OCI-LY1 (cell line): ENCODE measurements at regions not wholly inside any gene's neighbourhood (a gene's known extent, or its start where the extent isn't known, plus 50 kb on each side); places are given as distances from the start of the nearest gene placed in this dataset.

Experiments
- H2AFZ ChIP-seq: fragments of 200-600 bp; sonication (generic), shearing (Covaris generic); 2 replicates; pipeline ENCODE4 v1.6.0; 2014; ENCODE audit warnings: antibody characterized with exemption, mild to moderate bottlenecking, low read length
- H3F3A ChIP-seq: fragments of 200-600 bp; sonication (generic), shearing (Covaris generic); 2 replicates; pipeline ENCODE4 v1.6.0; 2014; ENCODE audit warnings: mild to moderate bottlenecking, antibody characterized with exemption, low read length, moderate library complexity; ENCODE audit not compliant: insufficient read depth
- H3K27ac ChIP-seq: fragments of 200-600 bp; sonication (generic); 2 replicates; pipeline ENCODE4 v1.5.1; 2014; ENCODE audit warnings: low read length, mixed run types, mild to moderate bottlenecking, low read depth; ENCODE audit not compliant: poor library complexity, severe bottlenecking
- H3K27me3 ChIP-seq: fragments of 200-600 bp; sonication (generic); 2 replicates; pipeline ENCODE4 v1.6.0; 2014; ENCODE audit warnings: antibody characterized with exemption, mild to moderate bottlenecking, low read length, moderate library complexity; ENCODE audit not compliant: insufficient read depth
- H3K36me3 ChIP-seq: fragments of 200-600 bp; sonication (generic); 2 replicates; pipeline ENCODE4 v1.6.1; 2014; ENCODE audit warnings: mild to moderate bottlenecking, antibody characterized with exemption, low read length, moderate library complexity, mixed read lengths; ENCODE audit not compliant: insufficient read depth
- H3K4me1 ChIP-seq: fragments of 200-600 bp; sonication (generic); 2 replicates; pipeline ENCODE4 v1.5.1; 2014; ENCODE audit warnings: mild to moderate bottlenecking, low read length, moderate library complexity; ENCODE audit not compliant: insufficient read depth, severe bottlenecking
- H3K4me2 ChIP-seq: fragments of 200-600 bp; sonication (generic), shearing (Covaris generic); 2 replicates; pipeline ENCODE4 v1.6.1; 2014; ENCODE audit warnings: low read length
- H3K4me3 ChIP-seq: fragments of 200-600 bp; sonication (generic); 2 replicates; pipeline ENCODE4 v1.5.1; 2014; ENCODE audit warnings: low read length, low read depth, mild to moderate bottlenecking, mixed read lengths; ENCODE audit not compliant: poor library complexity, severe bottlenecking
- H3K79me2 ChIP-seq: fragments of 200-600 bp; shearing (Covaris generic); 2 replicates; pipeline ENCODE4 v1.6.1; 2016; ENCODE audit warnings: mixed run types, low read length, mixed read lengths; ENCODE audit not compliant: insufficient read depth
- H3K9ac ChIP-seq: fragments of 200-600 bp; sonication (generic), shearing (Covaris generic); 2 replicates; pipeline ENCODE4 v1.6.1; 2014; ENCODE audit warnings: mild to moderate bottlenecking, low read length, mixed read lengths
- H3K9me2 ChIP-seq: fragments of 200-600 bp; sonication (generic), shearing (Covaris generic); 2 replicates; pipeline ENCODE4 v1.6.1; 2014; ENCODE audit warnings: low read depth, mild to moderate bottlenecking, low read length, mixed read lengths
- H3K9me3 ChIP-seq: fragments of 200-600 bp; shearing (Covaris generic); 2 replicates; pipeline ENCODE4 v1.6.1; 2014; ENCODE audit warnings: low read length, mixed read lengths
- H4K20me1 ChIP-seq: fragments of 200-600 bp; sonication (generic), shearing (Covaris generic); 2 replicates; pipeline ENCODE4 v1.6.0; 2016; ENCODE audit warnings: mild to moderate bottlenecking, low read length; ENCODE audit not compliant: insufficient read depth
- CTCF ChIP-seq: fragments of 200-600 bp; sonication (generic), shearing (Covaris generic); IDR thresholded peaks from 2 replicates; pipeline ENCODE4 v1.5.1; 2017; ENCODE audit warnings: mild to moderate bottlenecking, antibody characterized with exemption, low read length, moderate library complexity, mixed read lengths
- EZH2 ChIP-seq: fragments of 200-600 bp; sonication (generic), shearing (Covaris generic); IDR thresholded peaks from 2 replicates; pipeline ENCODE4 v1.8.0; 2017; ENCODE audit warnings: borderline replicate concordance, mixed run types, mild to moderate bottlenecking, antibody characterized with exemption, low read length, moderate library complexity, mixed read lengths

DNA sequence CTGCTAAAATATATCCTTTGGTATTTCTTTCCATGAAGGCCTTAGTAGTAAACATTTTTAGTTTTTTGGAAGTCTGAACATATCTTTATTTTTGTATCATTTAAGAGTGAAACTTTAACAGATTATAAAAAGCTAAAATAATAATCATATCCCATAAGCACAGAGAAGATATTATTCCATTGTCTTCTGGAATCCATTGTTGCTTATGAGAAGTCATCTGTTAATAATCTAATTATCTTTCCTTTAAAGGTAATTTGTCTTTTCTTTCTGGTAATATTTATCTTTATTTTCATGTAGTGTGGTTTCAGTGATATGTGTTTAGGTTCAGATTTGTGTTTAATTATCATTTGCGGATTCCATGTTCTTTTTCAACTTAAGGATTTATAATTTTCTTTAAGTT is 261.7 kb downstream of the MSRB3 start:
- Histone ChIP-seq H3K9me3 (no peaks in the 10 kb centered on the region), H3K36me3 (no peaks in the 10 kb centered on the region), H3K4me1 (no peaks in the 10 kb centered on the region), H3K9me2 (no peaks in the 10 kb centered on the region), H3K27ac (no peak overlapping the region), H3K27me3 (no peaks in the 10 kb centered on the region), H3K79me2 (no peaks in the 10 kb centered on the region), H3K4me2 (no peak overlapping the region), H3K9ac (no peak overlapping the region), H2AFZ (no peak overlapping the region), H4K20me1 (no peaks in the 10 kb centered on the region), H3F3A (no peaks in the 10 kb centered on the region), H3K4me3 (no peak overlapping the region)
- TF ChIP-seq EZH2 (no peak), CTCF (no peak)

DNA sequence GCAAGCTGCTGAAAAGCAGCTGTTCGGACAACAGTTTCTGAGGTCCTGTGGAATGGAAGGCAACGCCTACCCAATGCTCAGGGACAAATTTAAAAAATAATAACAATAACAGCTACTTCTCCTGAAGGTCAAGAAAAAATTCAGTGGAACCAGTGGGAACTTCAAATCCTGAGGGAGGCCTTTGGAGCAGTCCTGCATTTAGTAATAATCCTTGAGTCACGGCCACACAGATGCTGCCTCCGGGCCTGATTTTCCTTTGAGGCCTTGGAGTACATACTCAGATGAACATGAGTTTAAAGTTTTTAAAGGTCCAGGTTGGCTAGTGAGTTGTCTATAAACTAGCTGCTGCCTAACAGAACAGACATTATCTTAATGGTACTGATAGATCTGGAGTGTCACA is 268.0 kb downstream of the MSRB3 start:
- no peaks in the 10 kb centered on the region for H4K20me1 ChIP-seq
- H3K36me3 ChIP-seq = no peaks in the 10 kb centered on the region
- no peaks in the 10 kb centered on the region for H3K9me3 ChIP-seq
- no peaks in the 10 kb centered on the region for H3K9me2 ChIP-seq
- no peak overlapping the region for H2AFZ ChIP-seq
- H3K4me2 ChIP-seq = no peak overlapping the region
- no peaks in the 10 kb centered on the region for H3F3A ChIP-seq
- H3K4me1 ChIP-seq = no peaks in the 10 kb centered on the region
- TF ChIP-seq EZH2 (no peak), CTCF (no peak)
- no peak overlapping the region for H3K27ac ChIP-seq
- H3K79me2 ChIP-seq = no peaks in the 10 kb centered on the region
- no peak overlapping the region for H3K4me3 ChIP-seq
- H3K27me3 ChIP-seq = no peaks in the 10 kb centered on the region
- no peak overlapping the region for H3K9ac ChIP-seq

DNA sequence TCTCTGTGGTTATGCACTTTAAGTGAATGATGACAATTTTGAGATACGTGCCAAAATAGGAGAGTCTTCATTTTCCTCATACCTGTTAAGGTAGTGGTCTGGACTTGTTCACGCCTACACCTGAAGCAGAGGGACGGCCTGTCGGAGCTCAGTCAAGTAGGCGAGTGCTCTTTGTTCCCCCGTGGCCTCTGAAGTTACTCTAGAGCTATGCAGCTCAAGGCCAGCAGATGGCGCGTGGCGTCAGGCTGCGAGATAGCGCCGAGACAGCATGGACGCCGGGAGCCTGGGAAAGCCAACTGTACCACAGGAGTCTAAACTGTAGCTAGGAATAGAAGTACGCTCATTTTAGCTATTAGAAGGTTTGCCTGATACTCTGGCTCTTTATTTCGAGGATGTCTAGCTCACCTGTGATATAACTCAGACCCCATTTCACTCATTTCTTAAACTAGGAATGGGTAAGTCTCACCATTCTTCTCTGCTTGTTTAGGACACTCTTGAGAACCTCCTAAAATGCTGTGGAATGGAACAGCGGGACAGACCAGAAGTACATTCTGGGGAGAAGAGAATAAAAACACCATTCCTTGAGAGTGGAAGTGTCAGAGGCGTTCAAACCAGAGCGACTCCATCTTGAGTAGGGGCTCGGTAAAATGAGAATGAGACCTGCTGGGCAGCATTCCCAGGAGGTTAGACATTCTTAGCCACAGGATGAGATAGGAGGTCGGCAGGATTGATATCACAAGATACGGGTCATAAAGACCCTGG is 267.4 kb upstream of the HMGA2 start:
- no peaks in the 10 kb centered on the region for H3K4me1 ChIP-seq
- no peaks in the 10 kb centered on the region for H3K79me2 ChIP-seq
- H3F3A ChIP-seq = no peaks in the 10 kb centered on the region
- no peaks in the 10 kb centered on the region for H4K20me1 ChIP-seq
- no peaks in the 10 kb centered on the region for H3K9me3 ChIP-seq
- no peaks in the 10 kb centered on the region for H3K36me3 ChIP-seq
- H3K27me3 ChIP-seq = no peaks in the 10 kb centered on the region
- no peak overlapping the region for H3K4me3 ChIP-seq
- H3K27ac ChIP-seq = no peak overlapping the region
- peak; percentile 80 for TF ChIP-seq CTCF
- no peak for TF ChIP-seq EZH2
- H2AFZ ChIP-seq = no peak overlapping the region
- no peaks in the 10 kb centered on the region for H3K9me2 ChIP-seq
- H3K9ac ChIP-seq = no peak overlapping the region
- H3K4me2 ChIP-seq = no peak overlapping the region
